PC-9 (cell line): ENCODE measurements at regions not wholly inside any gene's neighbourhood (a gene's known extent, or its start where the extent isn't known, plus 50 kb on each side); places are given as distances from the start of the nearest gene placed in this dataset.

ENCODE experiments used
- EZH2 ChIP-seq: fragments of 200-600 bp; sonication (generic); IDR thresholded peaks from 2 replicates; pipeline ENCODE4 v1.8.0; 2017; ENCODE audit warnings: antibody characterized with exemption, low read depth
- TF ChIP-seq, protein P1 (sequence below): fragments of 200-600 bp; sonication (generic); conservative IDR thresholded peaks from 2 replicates; pipeline ENCODE4 v1.6.1; 2017; ENCODE audit warnings: mixed run types, antibody characterized with exemption, mild to moderate bottlenecking, moderate library complexity

DNA sequence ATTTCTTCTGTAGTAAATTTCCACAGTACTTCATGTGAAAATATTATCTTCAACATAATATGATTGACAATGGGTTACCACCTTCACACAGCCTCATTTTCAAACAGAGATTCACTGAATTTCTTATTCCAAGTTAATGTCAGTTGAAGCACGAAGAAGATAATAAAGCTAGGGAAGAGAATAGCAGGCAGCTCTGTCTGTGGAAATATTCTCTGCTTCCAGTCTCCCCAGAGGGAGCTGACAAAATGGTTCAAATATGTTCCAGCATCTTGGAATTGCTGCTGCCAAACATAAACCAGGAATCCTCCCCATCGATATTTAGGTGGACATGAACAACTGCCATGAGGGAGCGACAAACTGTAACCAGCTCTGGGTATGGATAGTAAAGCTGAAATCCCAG is 224.8 kb downstream of the GJA1 start:
- TF ChIP-seq, protein P1, sequence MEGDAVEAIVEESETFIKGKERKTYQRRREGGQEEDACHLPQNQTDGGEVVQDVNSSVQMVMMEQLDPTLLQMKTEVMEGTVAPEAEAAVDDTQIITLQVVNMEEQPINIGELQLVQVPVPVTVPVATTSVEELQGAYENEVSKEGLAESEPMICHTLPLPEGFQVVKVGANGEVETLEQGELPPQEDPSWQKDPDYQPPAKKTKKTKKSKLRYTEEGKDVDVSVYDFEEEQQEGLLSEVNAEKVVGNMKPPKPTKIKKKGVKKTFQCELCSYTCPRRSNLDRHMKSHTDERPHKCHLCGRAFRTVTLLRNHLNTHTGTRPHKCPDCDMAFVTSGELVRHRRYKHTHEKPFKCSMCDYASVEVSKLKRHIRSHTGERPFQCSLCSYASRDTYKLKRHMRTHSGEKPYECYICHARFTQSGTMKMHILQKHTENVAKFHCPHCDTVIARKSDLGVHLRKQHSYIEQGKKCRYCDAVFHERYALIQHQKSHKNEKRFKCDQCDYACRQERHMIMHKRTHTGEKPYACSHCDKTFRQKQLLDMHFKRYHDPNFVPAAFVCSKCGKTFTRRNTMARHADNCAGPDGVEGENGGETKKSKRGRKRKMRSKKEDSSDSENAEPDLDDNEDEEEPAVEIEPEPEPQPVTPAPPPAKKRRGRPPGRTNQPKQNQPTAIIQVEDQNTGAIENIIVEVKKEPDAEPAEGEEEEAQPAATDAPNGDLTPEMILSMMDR = no peak
- no peak for TF ChIP-seq EZH2
